ENCODE measurements at regions not wholly inside any gene's neighbourhood (a gene's known extent, or its start where the extent isn't known, plus 50 kb on each side); places are given as distances from the start of the nearest gene placed in this dataset.

DNA sequence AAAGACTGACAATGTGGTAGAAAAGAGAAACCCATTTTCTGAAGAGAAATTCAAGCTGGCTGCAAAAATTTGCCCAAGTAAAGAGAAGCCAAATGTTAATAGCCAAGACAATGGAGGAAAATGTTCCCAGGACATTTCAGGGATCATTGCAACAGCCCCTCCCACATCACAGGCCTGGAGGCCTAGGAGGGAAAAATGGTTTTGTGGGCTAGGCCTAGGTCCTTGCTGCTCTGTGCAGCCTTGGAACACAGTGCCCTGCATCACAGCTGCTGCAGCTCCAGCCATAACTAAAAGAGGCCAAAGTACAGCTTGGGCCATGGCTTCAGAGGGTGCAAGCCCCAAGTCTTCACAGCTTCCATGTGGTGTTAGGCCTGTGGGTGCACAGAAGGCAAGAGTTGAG lies 332.4 kb upstream of the LRIG3 start:
- TF ChIP-seq, protein P1, sequence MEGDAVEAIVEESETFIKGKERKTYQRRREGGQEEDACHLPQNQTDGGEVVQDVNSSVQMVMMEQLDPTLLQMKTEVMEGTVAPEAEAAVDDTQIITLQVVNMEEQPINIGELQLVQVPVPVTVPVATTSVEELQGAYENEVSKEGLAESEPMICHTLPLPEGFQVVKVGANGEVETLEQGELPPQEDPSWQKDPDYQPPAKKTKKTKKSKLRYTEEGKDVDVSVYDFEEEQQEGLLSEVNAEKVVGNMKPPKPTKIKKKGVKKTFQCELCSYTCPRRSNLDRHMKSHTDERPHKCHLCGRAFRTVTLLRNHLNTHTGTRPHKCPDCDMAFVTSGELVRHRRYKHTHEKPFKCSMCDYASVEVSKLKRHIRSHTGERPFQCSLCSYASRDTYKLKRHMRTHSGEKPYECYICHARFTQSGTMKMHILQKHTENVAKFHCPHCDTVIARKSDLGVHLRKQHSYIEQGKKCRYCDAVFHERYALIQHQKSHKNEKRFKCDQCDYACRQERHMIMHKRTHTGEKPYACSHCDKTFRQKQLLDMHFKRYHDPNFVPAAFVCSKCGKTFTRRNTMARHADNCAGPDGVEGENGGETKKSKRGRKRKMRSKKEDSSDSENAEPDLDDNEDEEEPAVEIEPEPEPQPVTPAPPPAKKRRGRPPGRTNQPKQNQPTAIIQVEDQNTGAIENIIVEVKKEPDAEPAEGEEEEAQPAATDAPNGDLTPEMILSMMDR (IDR thresholded peaks at IDR 0.05; ENCODE audit: unreplicated experiment): no peak

DNA sequence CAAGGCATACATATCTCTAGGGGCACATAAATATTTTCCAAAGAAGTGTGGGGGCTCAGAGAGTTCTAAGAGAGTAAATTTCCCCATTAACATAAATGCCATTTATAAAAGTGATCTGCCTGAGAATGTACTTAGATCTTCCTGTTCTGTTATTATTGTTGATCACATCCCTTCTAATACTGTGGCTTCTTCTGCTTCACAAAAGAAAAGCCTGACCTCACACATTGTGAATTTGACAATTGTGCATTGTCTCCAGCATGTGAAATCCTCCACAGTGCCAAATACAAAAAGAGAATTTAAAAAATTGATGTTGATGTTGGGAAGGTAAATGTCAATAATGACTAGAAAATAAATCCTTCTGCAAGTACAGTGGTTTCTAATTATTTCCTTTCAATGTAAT lies 330.5 kb upstream of the LRIG3 start:
- no TSS peak for BruUV-seq (replicated peaks)
- intact Hi-C loops (cut with micrococcal nuclease; ENCODE audit: unreplicated experiment): no loop called here
- TF ChIP-seq, protein P1 (IDR thresholded peaks at IDR 0.05; ENCODE audit: unreplicated experiment): no peak
- no peaks in the 10 kb centered on the region for H3K36me3 Mint-ChIP-seq (ENCODE audit: insufficient read depth, unreplicated experiment)
- no peak for DNase-seq
- CTCF ChIA-PET: no interaction called here
- no peak overlapping the region for H3K4me3 Mint-ChIP-seq (ENCODE audit: low read depth, unreplicated experiment)
- H3K4me1 Mint-ChIP-seq (ENCODE audit: low read depth, unreplicated experiment): no peaks in the 10 kb centered on the region
- no peaks in the 10 kb centered on the region for H3K27me3 Mint-ChIP-seq (ENCODE audit: unreplicated experiment)
- peaks cover 11% of the 10 kb centered on the region for H3K9me3 Mint-ChIP-seq (ENCODE audit: low read depth, unreplicated experiment)
- no peak overlapping the region for H3K27ac Mint-ChIP-seq (ENCODE audit: unreplicated experiment)

More for the DNA sequence above, 332.4 kb upstream of the LRIG3 start:
- no peak overlapping the region for H3K4me3 Mint-ChIP-seq (ENCODE audit: low read depth, unreplicated experiment)
- no peak overlapping the region for H3K27ac Mint-ChIP-seq (ENCODE audit: unreplicated experiment)
- H3K36me3 Mint-ChIP-seq (ENCODE audit: insufficient read depth, unreplicated experiment): no peaks in the 10 kb centered on the region
- no TSS peak for BruUV-seq (replicated peaks)
- DNase-seq: no peak
- CTCF ChIA-PET: no interaction called here
- H3K27me3 Mint-ChIP-seq (ENCODE audit: unreplicated experiment): no peaks in the 10 kb centered on the region
- intact Hi-C loops (cut with micrococcal nuclease; ENCODE audit: unreplicated experiment): no loop called here
- no peaks in the 10 kb centered on the region for H3K4me1 Mint-ChIP-seq (ENCODE audit: low read depth, unreplicated experiment)
- peaks cover 11% of the 10 kb centered on the region for H3K9me3 Mint-ChIP-seq (ENCODE audit: low read depth, unreplicated experiment)

DNA sequence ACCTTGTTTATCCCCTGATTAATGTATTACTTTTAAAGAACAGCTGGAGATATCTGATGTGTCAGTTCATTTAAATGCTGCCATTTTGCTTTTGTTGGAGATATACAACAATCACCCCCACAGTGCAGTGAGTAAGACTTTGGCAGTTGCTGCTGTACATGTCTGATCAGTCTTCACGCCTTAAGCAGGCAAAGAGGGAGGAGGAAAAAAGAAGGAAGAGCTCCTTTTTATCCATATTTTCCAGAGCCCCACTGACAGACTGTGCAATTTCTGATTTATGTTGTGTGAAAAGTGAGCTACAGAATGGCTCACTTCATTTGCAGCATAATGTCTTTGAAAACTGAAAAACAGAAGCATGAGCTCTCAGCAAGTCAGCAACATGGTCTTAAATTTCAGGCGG lies 319.7 kb upstream of the LRIG3 start:
- H3K4me3 Mint-ChIP-seq (ENCODE audit: low read depth, unreplicated experiment): no peak overlapping the region
- intact Hi-C loops (cut with micrococcal nuclease; ENCODE audit: unreplicated experiment): no loop called here

DNA sequence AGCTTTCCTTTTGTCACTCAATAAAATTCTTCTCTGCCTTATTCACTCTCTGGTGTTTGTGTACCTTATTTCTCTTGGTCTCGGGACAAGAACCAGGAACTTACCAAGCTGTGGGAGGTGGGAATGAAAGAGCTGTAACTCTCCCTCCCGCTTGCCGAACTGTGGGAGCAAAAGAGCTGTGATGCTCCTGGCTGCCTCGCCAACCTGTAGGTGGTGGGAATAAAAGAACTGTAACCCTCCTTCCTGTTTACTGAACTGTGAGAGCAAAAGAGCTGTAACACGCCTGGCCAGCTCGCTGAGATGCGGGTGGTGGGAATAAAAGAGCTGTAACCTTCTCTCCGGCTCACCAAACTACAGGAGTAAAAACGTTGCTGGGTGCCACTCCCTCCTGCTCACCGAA lies 314.1 kb upstream of the LRIG3 start:
- no peak for DNase-seq
- Mint-ChIP-seq H3K36me3 (ENCODE audit: insufficient read depth, unreplicated experiment) (no peaks in the 10 kb centered on the region), H3K4me1 (ENCODE audit: low read depth, unreplicated experiment) (no peaks in the 10 kb centered on the region), H3K27me3 (ENCODE audit: unreplicated experiment) (peaks cover 19% of the 10 kb centered on the region), H3K4me3 (ENCODE audit: low read depth, unreplicated experiment) (no peak overlapping the region), H3K9me3 (ENCODE audit: low read depth, unreplicated experiment) (no peaks in the 10 kb centered on the region), H3K27ac (ENCODE audit: unreplicated experiment) (no peak overlapping the region)
- CTCF ChIA-PET: no interaction called here
- intact Hi-C loops (cut with micrococcal nuclease; ENCODE audit: unreplicated experiment): no loop called here
- no TSS peak for BruUV-seq (replicated peaks)
- TF ChIP-seq, protein P1 (IDR thresholded peaks at IDR 0.05; ENCODE audit: unreplicated experiment): no peak

More for the DNA sequence above, 319.7 kb upstream of the LRIG3 start:
- CTCF ChIA-PET: interaction anchor here (0.7 kb wide), 1 partner anchor 18 kb away, joined by 3 read pairs; no protein-coding TSS in a partner anchor
- no peaks in the 10 kb centered on the region for H3K9me3 Mint-ChIP-seq (ENCODE audit: low read depth, unreplicated experiment)
- no peaks in the 10 kb centered on the region for H3K4me1 Mint-ChIP-seq (ENCODE audit: low read depth, unreplicated experiment)
- DNase-seq: no peak
- no peak overlapping the region for H3K27ac Mint-ChIP-seq (ENCODE audit: unreplicated experiment)
- TF ChIP-seq, protein P1 (IDR thresholded peaks at IDR 0.05; ENCODE audit: unreplicated experiment): no peak
- BruUV-seq (replicated peaks): no TSS peak
- H3K36me3 Mint-ChIP-seq (ENCODE audit: insufficient read depth, unreplicated experiment): no peaks in the 10 kb centered on the region
- peaks cover 6% of the 10 kb centered on the region for H3K27me3 Mint-ChIP-seq (ENCODE audit: unreplicated experiment)

Measured in Calu3 (cell line).